Endodermal cell (in vitro differentiated cells): ENCODE measurements at regions not wholly inside any gene's neighbourhood (a gene's known extent, or its start where the extent isn't known, plus 50 kb on each side); places are given as distances from the start of the nearest gene placed in this dataset.

Source experiments
- DNase-seq: peaks from one replicate; pipeline ENCODE4 v3.0.0-alpha.2; 2017
- H3K27ac ChIP-seq: 2 replicates; pipeline ENCODE4 v1.5.1; 2013; ENCODE audit warnings: mild to moderate bottlenecking, low read depth, low read length, moderate library complexity
- H3K27me3 ChIP-seq: 2 replicates; pipeline ENCODE4 v1.6.1; 2013; ENCODE audit warnings: mild to moderate bottlenecking, low read length, moderate library complexity; ENCODE audit not compliant: insufficient read depth, control insufficient read depth, poor library complexity, severe bottlenecking
- H3K36me3 ChIP-seq: 2 replicates; pipeline ENCODE4 v1.7.0; 2013; ENCODE audit warnings: mild to moderate bottlenecking, low read length, moderate library complexity; ENCODE audit not compliant: control insufficient read depth, insufficient read depth
- H3K4me1 ChIP-seq: one replicate; pipeline ENCODE4 v1.7.0; 2013; ENCODE audit warnings: low read length; ENCODE audit not compliant: control insufficient read depth, insufficient read depth
- H3K4me3 ChIP-seq: 2 replicates; pipeline ENCODE4 v1.5.1; 2013; ENCODE audit warnings: mild to moderate bottlenecking, low read length, moderate library complexity
- H3K9ac ChIP-seq: 2 replicates; pipeline ENCODE4 v1.6.1; 2013; ENCODE audit warnings: mild to moderate bottlenecking, low read length, moderate library complexity; ENCODE audit not compliant: poor library complexity, severe bottlenecking; ENCODE audit errors: extremely low read depth
- H3K9me3 ChIP-seq: 2 replicates; pipeline ENCODE4 v1.6.1; 2013; ENCODE audit warnings: mild to moderate bottlenecking, low read length, moderate library complexity; ENCODE audit not compliant: control insufficient read depth
- H3K27ac Mint-ChIP-seq: 2 replicates; pipeline ENCODE4 v1.8.0; 2020; ENCODE audit warnings: mixed read lengths
- H3K27me3 Mint-ChIP-seq: 2 replicates; pipeline ENCODE4 v1.8.0; 2021; ENCODE audit warnings: mild to moderate bottlenecking, mixed read lengths; ENCODE audit not compliant: insufficient read depth
- H3K36me3 Mint-ChIP-seq: 2 replicates; pipeline ENCODE4 v1.8.0; 2020; ENCODE audit warnings: low read depth, mixed read lengths
- H3K4me1 Mint-ChIP-seq: 2 replicates; pipeline ENCODE4 v1.8.0; 2020; ENCODE audit warnings: mixed read lengths
- H3K4me3 Mint-ChIP-seq: 2 replicates; pipeline ENCODE4 v1.8.0; 2020; ENCODE audit warnings: mild to moderate bottlenecking, moderate library complexity, mixed read lengths
- H3K9me3 Mint-ChIP-seq: 2 replicates; pipeline ENCODE4 v1.8.0; 2020; ENCODE audit warnings: mild to moderate bottlenecking, mixed read lengths
- CTCF ChIP-seq: fragments of 200-600 bp; sonication (generic); conservative IDR thresholded peaks from 2 replicates; pipeline ENCODE4 v1.5.0; 2021; ENCODE audit warnings: antibody characterized with exemption, mild to moderate bottlenecking
- WGBS, 2 experiments: methylation state at CpG; one replicate each; pipeline versions ENCODE4 v1.1.5 to v1.1.7; 2013; ENCODE audit warnings: missing lambda C conversion rate in 2 of 2, mixed read lengths in 1 of 2; ENCODE audit not compliant: insufficient coverage in 1 of 2, insufficient read length in 1 of 2; 5-methylcytosine and 5-hydroxymethylcytosine counted together

- no peaks in the 10 kb centered on the region for H3K27me3 Mint-ChIP-seq
- no peak for TF ChIP-seq CTCF
- no peak overlapping the region for H3K4me3 ChIP-seq
- H3K9ac ChIP-seq, result no peak overlapping the region
- whole genome bisulfite sequencing, 2 experiments, result 90 to 92% methylated on average over 2 to 3 of the region's 3 CpGs
- H3K36me3 ChIP-seq, result no peaks in the 10 kb centered on the region
- no peaks in the 10 kb centered on the region for H3K36me3 Mint-ChIP-seq
- DNase-seq, result no peak
- H3K4me3 Mint-ChIP-seq, result no peak overlapping the region
- H3K9me3 Mint-ChIP-seq, result no peaks in the 10 kb centered on the region
- H3K27ac Mint-ChIP-seq, result no peak overlapping the region
- H3K9me3 ChIP-seq, result no peaks in the 10 kb centered on the region
- H3K4me1 Mint-ChIP-seq, result no peaks in the 10 kb centered on the region
- no peak overlapping the region for H3K27ac ChIP-seq
- no peaks in the 10 kb centered on the region for H3K27me3 ChIP-seq
- H3K4me1 ChIP-seq, result no peaks in the 10 kb centered on the region
These were observed 497.8 kb downstream of the UQCRFS1 start for GRCh38 chr19:28715157-28715556.

GRCh38 chr19:28711411-28711810, 501.5 kb downstream of the UQCRFS1 start:
- H3K4me1 Mint-ChIP-seq, result no peaks in the 10 kb centered on the region
- WGBS, 2 experiments, result 90 to 100% methylated on average over 1 to 3 of the region's 3 CpGs
- DNase-seq, result no peak
- no peaks in the 10 kb centered on the region for H3K36me3 Mint-ChIP-seq
- no peaks in the 10 kb centered on the region for H3K4me1 ChIP-seq
- no peaks in the 10 kb centered on the region for H3K36me3 ChIP-seq
- H3K9me3 Mint-ChIP-seq, result no peaks in the 10 kb centered on the region
- no peak overlapping the region for H3K4me3 ChIP-seq
- H3K27ac ChIP-seq, result no peak overlapping the region
- H3K4me3 Mint-ChIP-seq, result no peak overlapping the region
- no peaks in the 10 kb centered on the region for H3K9me3 ChIP-seq
- H3K27ac Mint-ChIP-seq, result no peak overlapping the region
- H3K9ac ChIP-seq, result no peak overlapping the region
- H3K27me3 Mint-ChIP-seq, result no peaks in the 10 kb centered on the region
- H3K27me3 ChIP-seq, result no peaks in the 10 kb centered on the region
- no peak for TF ChIP-seq CTCF

GRCh38 chr19:28710278-28710677, 502.7 kb downstream of the UQCRFS1 start:
- Mint-ChIP-seq H3K27ac (no peak overlapping the region), H3K4me1 (no peaks in the 10 kb centered on the region), H3K4me3 (no peak overlapping the region), H3K36me3 (no peaks in the 10 kb centered on the region), H3K27me3 (no peaks in the 10 kb centered on the region), H3K9me3 (no peaks in the 10 kb centered on the region)
- H3K27ac ChIP-seq, result no peak overlapping the region
- peak; percentile 92 for TF ChIP-seq CTCF
- H3K27me3 ChIP-seq, result no peaks in the 10 kb centered on the region
- H3K36me3 ChIP-seq, result no peaks in the 10 kb centered on the region
- no peak overlapping the region for H3K4me3 ChIP-seq
- H3K4me1 ChIP-seq, result no peaks in the 10 kb centered on the region
- no peak for DNase-seq
- 29% methylated on average over 3 of the region's 3 CpGs; no CpG with 5 or more reads in 1 of the 2 experiments for WGBS, 2 experiments
- no peak overlapping the region for H3K9ac ChIP-seq
- no peaks in the 10 kb centered on the region for H3K9me3 ChIP-seq
